GM12874 (cell line): ENCODE measurements at regions not wholly inside any gene's neighbourhood (a gene's known extent, or its start where the extent isn't known, plus 50 kb on each side); places are given as distances from the start of the nearest gene placed in this dataset.

Source experiments
- CTCF ChIP-seq: IDR thresholded peaks from 2 replicates; pipeline ENCODE4 v1.5.1; 2011; ENCODE audit warnings: low read depth, mild to moderate bottlenecking, control low read depth, low read length, moderate library complexity; ENCODE audit not compliant: insufficient read depth

- TF ChIP-seq CTCF, result no peak
Measured at GRCh38 chr13:24931450-24932251, 164.3 kb upstream of the PABPC3 start.

GRCh38 chr13:24938966-24939365 is 157.0 kb upstream of the PABPC3 start:
- no peak for TF ChIP-seq CTCF

- no peak for TF ChIP-seq CTCF
Measured at GRCh38 chr13:24943136-24943535, 152.8 kb upstream of the PABPC3 start.

GRCh38 chr13:24968416-24968815 is 127.5 kb upstream of the PABPC3 start:
- TF ChIP-seq CTCF, result peak; percentile 30; the same call in 1 of the 2 replicates

- TF ChIP-seq CTCF, result no peak
Measured at GRCh38 chr13:24982333-24982999, 113.5 kb upstream of the PABPC3 start.

DNA sequence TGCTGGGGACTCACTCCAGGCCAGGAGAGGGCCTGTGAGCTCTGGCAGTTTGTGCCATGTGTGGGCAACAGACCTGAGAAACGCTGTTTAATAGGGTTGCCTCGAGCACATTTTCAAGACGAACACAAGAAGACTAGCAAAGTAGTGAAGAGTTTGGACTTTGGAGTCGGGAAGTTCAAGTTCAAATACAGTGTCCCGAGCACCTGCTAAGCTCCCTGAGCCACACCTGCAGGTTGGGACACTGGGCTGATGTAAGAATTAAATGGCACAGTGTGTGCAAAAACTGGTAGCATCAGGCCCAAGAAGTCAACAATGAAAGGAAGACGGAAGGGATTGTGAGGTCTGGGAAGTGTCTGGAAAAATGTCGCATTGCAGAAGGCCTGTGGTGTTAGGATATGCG is 112.8 kb upstream of the PABPC3 start:
- TF ChIP-seq CTCF, result no peak

DNA sequence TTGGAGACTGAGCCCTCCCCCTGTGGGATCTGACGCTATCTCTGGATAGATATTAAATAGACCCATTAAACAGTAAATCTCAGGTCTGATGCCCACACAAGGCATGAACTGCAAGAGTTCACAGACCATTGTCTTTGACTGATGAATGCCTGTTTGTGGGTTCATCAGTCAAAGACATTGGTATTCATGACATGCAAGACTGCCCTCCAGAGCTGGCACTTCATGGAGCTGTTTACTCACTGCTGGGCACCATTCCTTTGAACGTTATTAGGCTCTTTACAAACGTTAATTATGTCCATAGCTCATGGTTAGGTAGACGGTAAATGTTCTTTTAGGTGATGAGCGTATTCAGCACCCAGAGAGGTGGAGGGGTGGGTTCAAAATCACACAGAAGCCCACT is 111.8 kb upstream of the PABPC3 start:
- no peak for TF ChIP-seq CTCF
